Suprapubic skin (tissue), 4 donors: ENCODE measurements at regions not wholly inside any gene's neighbourhood (a gene's known extent, or its start where the extent isn't known, plus 50 kb on each side); places are given as distances from the start of the nearest gene placed in this dataset.

ENCODE experiments used
- CTCF ChIP-seq, 2 donors: fragments of 200-600 bp in 1 of 2; fragments of 450-650 bp in 1 of 2; sonication (generic) in 1 of 2; IDR thresholded peaks; one replicate each; pipeline ENCODE4 v1.5.1; 2016 to 2019; ENCODE audit warnings: antibody characterized with exemption in 2 of 2, mild to moderate bottlenecking in 1 of 2, moderate library complexity in 1 of 2
- EP300 ChIP-seq: sonication (generic); formaldehyde crosslinking; IDR thresholded peaks from one replicate; pipeline ENCODE4 v1.6.1; 2017; ENCODE audit warnings: antibody characterized with exemption
- POLR2A ChIP-seq, 2 donors: fragments of 450-650 bp; IDR thresholded peaks; one replicate each; pipeline ENCODE4 v1.6.1; 2017; ENCODE audit warnings: antibody characterized with exemption in 2 of 2, mild to moderate bottlenecking in 2 of 2, moderate library complexity in 2 of 2
- POLR2AphosphoS5 ChIP-seq, 3 donors: sonication (generic); formaldehyde crosslinking; IDR thresholded peaks; one replicate each; pipeline ENCODE4 v1.6.1; 2017; ENCODE audit warnings: antibody characterized with exemption in 3 of 3

- no peak for TF ChIP-seq POLR2AphosphoS5 (IDR thresholded peaks at IDR 0.05)
- TF ChIP-seq CTCF (IDR thresholded peaks at IDR 0.05) = no peak
- TF ChIP-seq EP300 = no peak
- TF ChIP-seq POLR2A (IDR thresholded peaks at IDR 0.05) = no peak
Measured at GRCh38 chr20:54846948-54847347, 371.6 kb downstream of the DOK5 start.
